ENCODE measurements at regions not wholly inside any gene's neighbourhood (a gene's known extent, or its start where the extent isn't known, plus 50 kb on each side); places are given as distances from the start of the nearest gene placed in this dataset.
"Not testable (repeated sequence)": the region's sequence is repeated elsewhere in the genome, so short reads cannot be mapped to it uniquely, and the experiment has no call there.

- H3K4me3 ChIP-seq (ENCODE audit: low read depth, low read length): no peak overlapping the region
- TF ChIP-seq MYC (IDR thresholded peaks at IDR 0.05; ENCODE audit: low read depth, low read length) (no peak), POLR2A (IDR thresholded peaks at IDR 0.05; ENCODE audit: extremely low read depth, insufficient read length) (no peak), MAX (IDR thresholded peaks at IDR 0.05; ENCODE audit: low read depth, low read length) (no peak)
- TF ChIP-seq, protein P1, sequence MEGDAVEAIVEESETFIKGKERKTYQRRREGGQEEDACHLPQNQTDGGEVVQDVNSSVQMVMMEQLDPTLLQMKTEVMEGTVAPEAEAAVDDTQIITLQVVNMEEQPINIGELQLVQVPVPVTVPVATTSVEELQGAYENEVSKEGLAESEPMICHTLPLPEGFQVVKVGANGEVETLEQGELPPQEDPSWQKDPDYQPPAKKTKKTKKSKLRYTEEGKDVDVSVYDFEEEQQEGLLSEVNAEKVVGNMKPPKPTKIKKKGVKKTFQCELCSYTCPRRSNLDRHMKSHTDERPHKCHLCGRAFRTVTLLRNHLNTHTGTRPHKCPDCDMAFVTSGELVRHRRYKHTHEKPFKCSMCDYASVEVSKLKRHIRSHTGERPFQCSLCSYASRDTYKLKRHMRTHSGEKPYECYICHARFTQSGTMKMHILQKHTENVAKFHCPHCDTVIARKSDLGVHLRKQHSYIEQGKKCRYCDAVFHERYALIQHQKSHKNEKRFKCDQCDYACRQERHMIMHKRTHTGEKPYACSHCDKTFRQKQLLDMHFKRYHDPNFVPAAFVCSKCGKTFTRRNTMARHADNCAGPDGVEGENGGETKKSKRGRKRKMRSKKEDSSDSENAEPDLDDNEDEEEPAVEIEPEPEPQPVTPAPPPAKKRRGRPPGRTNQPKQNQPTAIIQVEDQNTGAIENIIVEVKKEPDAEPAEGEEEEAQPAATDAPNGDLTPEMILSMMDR (IDR thresholded peaks at IDR 0.05; ENCODE audit: low read depth, low read length): no peak
- DNase-seq (ENCODE audit: low read depth): no peak
These were observed 95.6 kb upstream of the TUSC1 start for GRCh38 chr9:25773805-25774204.

GRCh38 chr9:25755951-25756350, 77.7 kb upstream of the TUSC1 start:
- no peak for DNase-seq (ENCODE audit: low read depth)
- TF ChIP-seq, protein P1 (IDR thresholded peaks at IDR 0.05; ENCODE audit: low read depth, low read length): no peak
- TF ChIP-seq POLR2A (IDR thresholded peaks at IDR 0.05; ENCODE audit: extremely low read depth, insufficient read length) (no peak), MYC (IDR thresholded peaks at IDR 0.05; ENCODE audit: low read depth, low read length) (no peak), MAX (IDR thresholded peaks at IDR 0.05; ENCODE audit: low read depth, low read length) (no peak)
- H3K4me3 ChIP-seq (ENCODE audit: low read depth, low read length): no peak overlapping the region

- DNase-seq (ENCODE audit: low read depth): no peak
- TF ChIP-seq MYC (IDR thresholded peaks at IDR 0.05; ENCODE audit: low read depth, low read length) (no peak), MAX (IDR thresholded peaks at IDR 0.05; ENCODE audit: low read depth, low read length) (no peak), POLR2A (IDR thresholded peaks at IDR 0.05; ENCODE audit: extremely low read depth, insufficient read length) (no peak)
- TF ChIP-seq, protein P1 (IDR thresholded peaks at IDR 0.05; ENCODE audit: low read depth, low read length): no peak
- H3K4me3 ChIP-seq (ENCODE audit: low read depth, low read length): no peak overlapping the region
These were observed 74.2 kb upstream of the TUSC1 start for GRCh38 chr9:25752398-25752797.

- no peak for DNase-seq (ENCODE audit: low read depth)
- TF ChIP-seq, protein P1 (IDR thresholded peaks at IDR 0.05; ENCODE audit: low read depth, low read length): no peak
- no peak for TF ChIP-seq POLR2A (IDR thresholded peaks at IDR 0.05; ENCODE audit: extremely low read depth, insufficient read length)
- TF ChIP-seq MAX (IDR thresholded peaks at IDR 0.05; ENCODE audit: low read depth, low read length): no peak
- no peak for TF ChIP-seq MYC (IDR thresholded peaks at IDR 0.05; ENCODE audit: low read depth, low read length)
These were observed 64.0 kb upstream of the TUSC1 start for GRCh38 chr9:25742256-25742655.

GRCh38 chr9:25733336-25733982, 55.2 kb upstream of the TUSC1 start:
- no peak for TF ChIP-seq POLR2A (IDR thresholded peaks at IDR 0.05; ENCODE audit: extremely low read depth, insufficient read length)
- no peak for TF ChIP-seq MYC (IDR thresholded peaks at IDR 0.05; ENCODE audit: low read depth, low read length)
- TF ChIP-seq MAX (IDR thresholded peaks at IDR 0.05; ENCODE audit: low read depth, low read length): no peak
- TF ChIP-seq, protein P1 (IDR thresholded peaks at IDR 0.05; ENCODE audit: low read depth, low read length): no peak
- H3K4me3 ChIP-seq (ENCODE audit: low read depth, low read length): no peak overlapping the region
- DNase-seq (ENCODE audit: low read depth): no peak

More at GRCh38 chr9:25742256-25742655, 64.0 kb upstream of the TUSC1 start:
- no peak overlapping the region for H3K4me3 ChIP-seq (ENCODE audit: low read depth, low read length)

- H3K4me3 ChIP-seq (ENCODE audit: low read depth, low read length); DNase-seq (ENCODE audit: low read depth): not testable (repeated sequence)
These were observed 53.9 kb upstream of the TUSC1 start for GRCh38 chr9:25731895-25732794.
